ENCODE measurements at regions not wholly inside any gene's neighbourhood (a gene's known extent, or its start where the extent isn't known, plus 50 kb on each side); places are given as distances from the start of the nearest gene placed in this dataset.

GRCh38 chr20:4511776-4512175 is 174.5 kb upstream of the PRNP start:
- no peak for DNase-seq

GRCh38 chr20:4509825-4510522 is 176.3 kb upstream of the PRNP start:
- no peak for DNase-seq

- DNase-seq: no peak
Measured at GRCh38 chr20:4508773-4509172, 177.5 kb upstream of the PRNP start.

GRCh38 chr20:4507288-4507719 is 179.0 kb upstream of the PRNP start:
- no peak for DNase-seq

- no peak for DNase-seq
Measured at GRCh38 chr20:4504814-4505213, 181.4 kb upstream of the PRNP start.

GRCh38 chr20:4502756-4503155 is 183.5 kb upstream of the PRNP start:
- no peak for DNase-seq

GRCh38 chr20:4493386-4493785 is 192.9 kb upstream of the PRNP start:
- DNase-seq: no peak

- DNase-seq: no peak
Measured at GRCh38 chr20:4491643-4492042, 194.6 kb upstream of the PRNP start.

GRCh38 chr20:4490606-4491280 is 195.5 kb upstream of the PRNP start:
- no peak for DNase-seq

GRCh38 chr20:4490045-4490444 is 196.2 kb upstream of the PRNP start:
- DNase-seq: no peak

- DNase-seq: no peak
Measured at GRCh38 chr20:4488407-4489339, 197.6 kb upstream of the PRNP start.

GRCh38 chr20:4484379-4484997 is 201.8 kb upstream of the PRNP start:
- no peak for DNase-seq

GRCh38 chr20:4483961-4484360 is 202.3 kb upstream of the PRNP start:
- DNase-seq: no peak

GRCh38 chr20:4483486-4483885 is 202.8 kb upstream of the PRNP start:
- no peak for DNase-seq

- DNase-seq: no peak
Measured at GRCh38 chr20:4480104-4480503, 206.2 kb upstream of the PRNP start.

GRCh38 chr20:4476903-4477500 is 209.3 kb upstream of the PRNP start:
- DNase-seq: no peak

- DNase-seq: no peak
Measured at GRCh38 chr20:4472906-4473305, 213.3 kb upstream of the PRNP start.

GRCh38 chr20:4471221-4471620 is 215.0 kb upstream of the PRNP start:
- DNase-seq: no peak

- DNase-seq: no peak
Measured at GRCh38 chr20:4470375-4470774, 215.9 kb upstream of the PRNP start.

- no peak for DNase-seq
Measured at GRCh38 chr20:4469910-4470309, 216.3 kb upstream of the PRNP start.

GRCh38 chr20:4468114-4468513 is 218.1 kb upstream of the PRNP start:
- DNase-seq: no peak

- no peak for DNase-seq
Measured at GRCh38 chr20:4465855-4466545, 216.9 kb upstream of the ADRA1D start.

Measured in Kasumi-1 (cell line).